NOMO-1 (cell line): ENCODE measurements at regions not wholly inside any gene's neighbourhood (a gene's known extent, or its start where the extent isn't known, plus 50 kb on each side); places are given as distances from the start of the nearest gene placed in this dataset.
"Not testable (repeated sequence)": the region's sequence is repeated elsewhere in the genome, so short reads cannot be mapped to it uniquely, and the experiment has no call there.

Experiments
- DNase-seq, 2 experiments: peaks; one replicate each; lab custom pipeline; 2025; ENCODE audit not compliant: unreplicated experiment in 2 of 2; lab: John Stamatoyannopoulos, UW

DNA sequence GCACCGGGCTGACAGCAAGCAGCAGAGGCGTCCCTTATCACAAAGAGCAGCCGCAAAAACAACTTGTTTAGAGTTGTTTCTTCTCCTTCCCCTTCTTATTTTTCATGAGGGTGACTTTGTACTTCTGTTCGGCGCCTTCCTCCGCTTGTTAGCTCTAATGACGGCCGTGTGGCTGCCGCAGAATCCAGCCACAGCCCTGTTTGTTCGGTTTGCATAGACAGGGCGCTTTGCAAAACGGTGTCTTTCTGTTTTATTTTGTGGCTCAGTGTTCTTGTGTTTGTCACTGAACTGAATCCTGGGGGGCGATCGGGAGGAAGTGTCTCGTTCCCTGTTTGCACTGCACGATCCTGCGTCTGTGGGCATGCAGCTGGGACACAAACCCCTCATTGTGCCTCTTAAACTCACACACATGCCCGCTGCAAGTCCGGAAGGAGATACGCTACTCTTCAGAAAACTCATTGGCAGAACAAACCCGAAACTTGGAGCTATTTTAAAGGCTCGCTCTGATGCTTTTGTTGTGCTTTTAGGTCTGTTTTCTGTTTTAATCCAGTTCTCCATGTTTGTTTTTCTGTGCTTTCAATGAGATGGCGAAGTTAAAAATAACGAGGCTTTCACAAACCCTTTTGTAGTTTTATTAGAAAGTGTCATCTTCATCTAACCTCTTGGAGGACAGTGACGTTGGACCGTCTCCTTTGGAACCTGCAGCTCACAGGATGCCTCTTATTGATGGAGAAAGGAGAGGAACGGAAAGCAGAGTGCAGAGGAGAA, 213.9 kb downstream of the IRX2 start:
- DNase-seq: no peak

DNA sequence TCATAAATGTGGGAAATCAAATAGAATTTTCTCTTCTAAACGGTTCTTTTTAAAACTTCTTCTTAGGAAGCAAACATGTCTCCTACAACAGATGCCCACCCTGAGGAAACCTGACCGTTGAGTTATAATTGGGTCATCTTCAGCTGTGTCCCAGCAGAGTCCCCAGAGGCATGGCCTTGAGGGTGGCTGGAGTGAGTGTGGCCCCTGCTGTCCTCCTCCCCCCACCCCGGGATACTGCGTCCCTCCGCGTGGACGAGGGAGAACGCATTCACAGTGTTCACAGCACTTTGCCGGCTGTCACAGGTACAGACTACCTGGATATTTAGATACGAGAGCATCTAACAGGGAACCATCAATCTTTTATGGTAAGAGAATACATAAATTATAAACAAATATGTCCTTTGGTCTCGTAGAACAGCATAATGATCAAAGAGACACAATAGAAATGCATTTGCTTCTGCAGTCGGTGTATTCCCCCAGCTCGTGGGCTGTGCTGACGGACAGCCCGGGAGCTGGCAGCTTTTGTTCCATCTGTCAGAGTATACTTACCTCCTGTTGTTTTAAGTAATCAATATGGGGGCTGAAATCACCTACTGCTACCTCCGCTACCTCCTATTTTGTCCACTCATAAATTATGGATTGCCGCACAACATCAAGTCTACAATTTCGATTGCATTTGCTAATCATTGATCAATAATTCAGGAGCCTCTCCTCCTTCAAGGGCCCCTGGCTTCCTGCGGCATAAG, 214.7 kb downstream of the IRX2 start:
- DNase-seq: no peak

DNA sequence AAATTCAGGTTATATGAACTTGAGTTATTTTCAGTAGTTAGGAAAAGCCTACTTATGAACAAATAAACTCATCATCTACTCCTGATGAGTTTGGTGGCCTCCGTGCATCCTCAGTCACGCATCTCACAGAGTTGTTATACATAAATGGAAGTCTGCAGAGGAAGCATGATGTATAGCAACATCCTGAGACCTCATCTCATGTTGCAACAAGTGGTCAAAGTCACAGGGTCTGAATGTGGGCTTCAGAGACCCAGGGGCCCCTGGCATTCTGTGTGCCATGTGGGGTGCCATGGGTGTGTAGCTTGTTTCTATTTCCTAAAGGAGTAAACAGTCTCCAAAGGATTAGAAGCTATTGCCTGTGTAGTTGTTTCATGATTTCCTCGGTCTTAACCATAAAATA, 216.5 kb downstream of the IRX2 start:
- no peak for DNase-seq

DNA sequence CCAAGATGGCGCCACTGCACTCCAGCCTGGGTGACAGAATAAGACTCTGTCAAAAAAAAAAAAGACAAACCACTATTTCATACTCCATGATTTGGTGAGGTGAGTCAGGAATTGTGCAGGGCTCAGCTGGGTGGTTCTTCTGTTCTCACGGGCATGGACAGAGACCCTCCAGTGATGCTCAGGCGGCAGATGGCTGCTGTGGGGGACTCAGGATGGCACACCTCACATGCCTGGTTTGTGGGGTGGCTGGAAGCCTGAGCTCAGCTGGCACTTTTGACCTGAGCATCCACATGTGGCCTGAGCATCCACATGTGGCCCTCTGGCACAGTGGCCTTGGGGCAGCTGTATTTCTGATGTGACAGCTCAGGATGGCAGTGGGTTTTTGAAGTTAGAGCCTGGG, 217.2 kb downstream of the IRX2 start:
- DNase-seq: no peak

DNA sequence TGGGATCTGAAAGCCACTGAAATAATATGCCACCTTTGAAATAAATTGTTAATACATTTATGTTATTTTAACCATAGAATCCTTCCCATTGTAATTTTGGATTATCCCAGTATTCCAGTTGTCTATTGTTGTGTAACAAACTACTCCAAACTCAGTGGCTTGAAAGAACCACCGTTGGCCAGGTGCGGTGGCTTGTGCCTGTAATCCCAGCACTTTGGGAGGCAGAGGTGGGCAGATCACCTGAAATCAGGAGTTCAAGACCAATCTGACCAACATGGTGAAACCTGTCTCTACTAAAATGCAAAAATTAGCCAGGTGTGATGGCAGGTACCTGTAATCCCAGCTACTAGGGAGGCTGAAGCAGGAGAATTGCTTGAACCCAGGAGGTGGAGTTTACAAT, 217.6 kb downstream of the IRX2 start:
- DNase-seq: not testable (repeated sequence)

DNA sequence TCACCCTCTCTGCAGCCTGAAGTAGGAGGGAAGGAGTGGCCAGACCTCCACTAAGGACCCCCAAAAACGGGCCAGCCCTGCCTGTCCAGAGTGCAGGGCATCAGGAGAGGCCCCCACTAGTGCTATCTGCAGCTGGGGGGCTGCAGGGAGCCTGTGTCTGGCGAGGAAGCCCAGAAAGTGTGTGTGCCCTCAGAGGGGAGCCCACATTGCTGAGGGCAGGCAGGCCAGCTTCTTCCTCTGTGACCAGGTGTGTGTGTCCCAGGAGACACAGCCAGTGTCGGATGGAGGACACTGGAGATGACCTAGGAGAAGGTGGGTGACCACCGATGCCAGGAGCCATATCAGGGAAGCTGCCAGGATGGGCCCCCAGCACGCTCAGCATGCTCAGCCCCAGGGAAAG, 218.7 kb downstream of the IRX2 start:
- DNase-seq: no peak

DNA sequence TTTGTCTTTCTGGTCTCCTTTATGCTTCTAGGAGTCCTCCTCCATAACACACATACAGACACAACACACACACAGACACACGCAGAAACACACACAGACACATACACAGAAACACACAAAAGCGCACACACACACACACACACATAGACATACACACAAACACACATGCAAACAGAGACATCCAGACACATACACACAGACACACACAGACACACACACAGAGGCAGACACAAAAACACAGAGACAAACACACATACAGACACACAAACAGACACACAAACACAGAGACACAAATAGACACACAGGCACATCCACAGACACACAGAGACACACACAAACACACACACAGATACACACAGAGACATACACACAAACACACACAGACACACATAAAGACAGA, 220.2 kb downstream of the IRX2 start:
- DNase-seq: no peak

DNA sequence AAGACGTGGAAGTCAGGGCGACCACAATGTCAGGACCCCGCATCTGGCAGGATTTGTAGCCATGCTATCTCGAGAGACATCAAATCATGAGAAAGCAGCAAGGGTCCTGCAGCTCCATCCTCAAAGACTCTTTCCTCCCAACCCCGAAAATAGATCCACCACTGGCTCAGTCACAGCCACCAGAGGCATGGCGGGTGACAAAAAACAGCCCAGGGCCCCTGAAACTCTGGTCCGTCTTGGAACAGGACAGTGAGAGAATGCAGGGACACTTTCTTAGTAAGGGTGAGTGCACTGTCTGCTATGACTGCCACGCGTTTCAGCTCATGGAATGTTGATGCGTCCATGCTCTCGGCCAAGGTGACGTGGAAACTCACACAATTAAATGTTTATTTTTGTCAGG, 220.9 kb downstream of the IRX2 start:
- DNase-seq: no peak

DNA sequence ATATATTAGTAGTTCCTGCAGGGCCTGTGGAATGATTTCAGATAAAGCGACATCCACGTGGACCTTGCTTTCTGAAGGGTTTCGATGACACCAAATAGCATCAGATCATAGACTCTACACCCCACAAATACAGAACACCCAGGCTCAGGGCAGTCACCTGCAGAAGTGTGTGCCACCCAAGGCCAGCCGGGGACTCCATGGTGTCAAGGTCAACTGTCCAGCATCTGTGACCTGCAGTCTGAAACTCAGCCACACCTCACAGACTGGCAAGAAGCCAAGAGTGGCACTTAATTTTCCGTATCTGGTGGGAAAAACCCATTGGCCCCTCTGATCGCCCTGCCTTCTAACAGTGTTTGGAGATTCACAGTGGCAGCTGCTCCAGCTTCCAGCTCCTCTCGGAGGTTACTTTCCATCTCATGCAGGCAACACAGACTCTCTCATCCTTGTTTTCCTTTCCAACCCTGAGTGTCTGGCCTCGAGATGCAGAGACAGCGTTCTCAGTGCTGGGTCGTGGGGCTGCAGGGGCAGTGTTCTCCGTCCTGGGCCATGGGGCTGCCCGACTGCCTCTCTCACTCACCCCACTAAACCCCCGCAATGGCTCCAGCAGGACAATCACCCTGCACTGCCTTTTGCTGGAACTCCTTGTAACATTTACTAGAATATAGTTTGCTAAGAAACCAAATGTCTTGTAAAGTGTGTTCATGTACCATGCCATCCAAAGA, 221.9 kb downstream of the IRX2 start:
- no peak for DNase-seq

DNA sequence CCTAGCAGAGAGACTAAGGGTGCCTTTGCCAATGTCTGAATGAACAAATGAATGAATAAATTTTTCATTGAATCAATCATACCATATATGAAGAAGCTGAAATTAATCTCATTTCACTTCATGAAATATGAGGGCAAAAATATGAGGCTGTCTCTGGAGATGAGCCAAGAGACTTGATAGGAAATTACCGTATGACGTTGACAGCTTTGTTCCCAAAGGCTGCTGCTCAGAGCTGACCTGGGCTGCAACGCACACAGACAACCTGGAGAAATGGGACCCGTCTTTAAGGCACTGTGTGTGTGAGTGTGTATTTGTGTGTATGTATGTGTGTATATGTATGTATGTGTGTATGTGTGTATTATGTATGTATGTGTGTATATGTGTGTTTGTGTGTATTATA, 226.1 kb downstream of the IRX2 start:
- no peak for DNase-seq

DNA sequence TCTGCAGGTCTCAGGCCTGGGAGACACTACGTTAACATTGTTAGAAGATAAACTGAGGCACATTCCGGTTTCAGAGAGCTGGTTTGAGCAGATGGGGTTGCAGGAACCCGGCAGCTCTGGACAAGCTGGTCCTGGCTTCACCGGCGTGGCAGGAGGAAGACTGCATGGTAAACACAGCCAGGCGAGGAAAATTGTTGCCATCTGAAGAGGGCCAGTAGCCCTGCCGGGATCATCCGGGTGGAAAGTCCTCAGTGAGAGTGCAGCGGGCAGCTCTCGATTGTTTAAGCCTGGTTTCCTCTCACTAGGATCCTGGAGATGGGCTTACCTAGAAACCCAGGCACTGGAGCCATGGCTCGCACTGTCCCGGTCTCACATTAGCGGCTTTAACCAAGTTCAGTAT, 226.9 kb downstream of the IRX2 start:
- no peak for DNase-seq

DNA sequence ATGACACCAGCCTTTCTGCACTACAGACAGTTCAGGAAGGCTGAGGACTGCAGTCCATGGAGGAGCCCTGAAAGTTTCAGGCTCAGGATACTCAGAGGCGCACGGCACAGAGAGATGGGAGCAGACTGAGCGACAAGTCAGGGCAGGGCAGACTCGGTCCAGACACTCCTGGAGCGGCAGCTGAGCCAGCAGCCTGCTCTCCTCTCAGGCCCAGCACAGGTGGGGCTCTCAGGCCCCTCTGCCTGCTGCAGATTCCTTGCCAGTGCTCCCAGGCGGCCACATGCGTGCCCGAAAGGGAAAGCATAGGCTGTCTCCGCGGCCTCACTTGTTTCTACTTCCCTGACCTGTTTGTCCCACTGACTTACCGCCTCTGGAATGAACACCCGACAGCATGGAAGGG, 228.3 kb downstream of the IRX2 start:
- DNase-seq: no peak

DNA sequence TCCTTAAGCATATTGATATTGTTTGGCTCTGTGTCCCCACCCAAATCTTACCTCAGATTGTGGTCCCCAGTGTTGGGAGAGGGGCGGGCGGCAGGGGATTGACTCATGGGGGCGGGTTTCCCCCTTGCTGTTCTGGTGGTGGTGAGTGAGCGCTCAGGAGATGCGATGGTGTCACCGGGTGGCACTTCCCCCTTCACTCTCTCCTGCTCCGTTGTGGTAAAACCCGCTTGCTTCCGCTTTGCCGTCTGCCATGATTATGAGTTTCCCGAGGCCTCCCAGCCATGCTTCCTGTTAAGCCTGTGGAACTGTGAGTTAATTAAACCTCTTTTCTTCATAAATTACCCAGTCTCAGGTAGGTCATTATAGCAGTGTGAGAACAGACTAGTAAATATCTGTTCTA, 229.1 kb downstream of the IRX2 start:
- no peak for DNase-seq

DNA sequence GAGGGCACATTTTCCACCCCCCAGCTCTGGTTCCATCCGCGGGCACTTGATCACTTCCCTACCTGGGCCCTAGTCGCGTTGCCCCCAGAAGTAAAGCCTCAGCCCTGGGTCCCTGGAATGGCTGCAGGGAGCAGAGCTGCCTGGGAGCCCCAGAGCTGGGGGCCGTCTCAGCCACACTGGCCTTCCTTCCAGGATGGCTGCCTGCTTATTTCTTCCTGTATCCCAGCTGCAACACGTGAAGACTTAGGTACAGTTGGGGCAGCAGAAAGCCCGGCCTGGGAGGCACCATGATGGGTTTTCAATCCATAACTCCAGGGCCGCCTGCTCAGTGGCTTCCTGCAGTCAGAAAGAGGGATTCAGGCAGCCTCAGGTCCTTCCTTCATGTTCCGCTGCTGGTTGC, 232.3 kb downstream of the IRX2 start:
- DNase-seq: no peak

DNA sequence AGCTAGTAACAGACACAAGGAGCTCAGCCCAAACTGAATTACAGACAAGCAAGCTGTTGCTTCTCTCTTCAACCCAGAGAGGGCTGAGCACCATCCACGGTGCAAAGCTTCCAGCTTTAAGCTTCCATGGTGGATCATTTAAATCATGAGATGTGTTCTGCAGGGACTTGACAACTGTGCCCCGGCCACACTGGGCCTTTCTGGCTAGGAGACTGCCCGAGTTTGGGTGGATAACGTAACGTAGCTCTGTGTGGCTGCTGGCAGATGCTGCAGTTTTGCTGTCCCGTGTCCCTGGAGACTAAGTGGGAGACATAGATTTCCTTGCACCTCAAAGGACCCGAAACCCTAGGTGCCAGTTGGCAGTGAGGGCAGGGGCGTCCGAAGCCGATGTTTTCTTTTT, 234.0 kb downstream of the IRX2 start:
- no peak for DNase-seq

DNA sequence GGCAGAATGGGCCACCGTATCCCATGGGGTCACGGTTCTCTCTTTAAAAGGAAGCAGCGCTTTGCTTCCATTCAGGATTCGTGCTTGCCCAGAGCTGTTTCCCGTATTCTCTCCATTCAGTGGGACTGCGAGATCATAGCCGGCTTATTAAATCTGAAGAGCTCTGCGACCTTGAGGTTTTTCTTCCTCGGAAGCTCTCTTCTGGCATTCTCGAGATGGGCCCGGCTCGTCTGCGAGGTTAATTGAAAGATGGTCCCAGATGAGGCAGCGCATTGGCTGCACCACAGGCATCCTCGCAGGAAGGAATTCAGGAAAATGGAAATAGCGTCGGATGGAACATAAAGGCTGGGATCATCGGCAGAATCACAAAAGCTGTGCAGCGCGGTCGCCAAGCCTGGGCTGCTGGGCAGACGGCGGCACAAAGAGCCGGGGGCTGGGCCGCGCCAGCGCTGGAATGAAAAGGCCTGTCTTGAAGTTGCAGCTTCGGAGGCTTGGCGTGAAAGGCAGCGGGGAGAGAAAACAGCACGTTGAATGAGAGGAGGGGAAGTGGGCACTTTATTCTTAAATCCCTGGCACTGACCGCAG, 236.2 kb downstream of the IRX2 start:
- no peak for DNase-seq

DNA sequence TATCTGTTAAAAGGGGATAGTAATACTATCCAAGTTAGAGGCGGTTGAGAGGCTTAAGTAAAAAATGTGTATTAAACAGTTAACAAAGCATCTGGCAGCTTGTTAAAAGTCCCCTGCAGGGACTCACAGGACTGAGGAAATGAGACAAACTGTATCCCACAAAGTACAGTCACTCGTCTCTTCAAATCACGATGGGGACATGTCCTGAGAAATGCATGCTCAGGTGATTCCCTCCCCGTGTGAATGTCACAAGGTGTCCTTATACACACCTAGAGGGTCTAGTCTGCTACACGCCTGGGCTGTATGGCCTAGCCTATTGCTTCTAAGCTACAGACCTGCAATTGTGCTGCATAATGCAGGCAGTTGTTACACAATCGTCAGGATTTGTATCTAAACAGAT, 237.0 kb downstream of the IRX2 start:
- DNase-seq: no peak

DNA sequence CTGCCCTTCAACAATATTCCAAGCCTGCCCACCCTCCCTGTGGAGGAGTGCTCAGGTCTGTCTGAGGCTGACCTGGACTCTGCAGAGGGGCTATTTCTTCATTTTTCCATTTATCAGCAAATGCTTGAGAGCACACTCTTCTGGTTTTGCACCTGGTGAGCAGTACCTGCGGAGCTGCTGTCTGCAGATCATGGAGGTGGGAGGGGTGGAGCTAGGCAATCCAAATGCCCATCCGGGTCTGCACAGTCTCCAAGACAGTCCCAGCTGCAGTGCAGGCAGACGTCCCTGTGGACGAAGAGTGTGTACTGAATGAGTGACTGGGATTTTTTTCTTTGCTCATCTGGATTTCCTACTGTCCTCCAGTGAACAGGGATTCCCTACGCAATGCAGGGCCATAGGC, 239.8 kb downstream of the IRX2 start:
- DNase-seq: no peak

DNA sequence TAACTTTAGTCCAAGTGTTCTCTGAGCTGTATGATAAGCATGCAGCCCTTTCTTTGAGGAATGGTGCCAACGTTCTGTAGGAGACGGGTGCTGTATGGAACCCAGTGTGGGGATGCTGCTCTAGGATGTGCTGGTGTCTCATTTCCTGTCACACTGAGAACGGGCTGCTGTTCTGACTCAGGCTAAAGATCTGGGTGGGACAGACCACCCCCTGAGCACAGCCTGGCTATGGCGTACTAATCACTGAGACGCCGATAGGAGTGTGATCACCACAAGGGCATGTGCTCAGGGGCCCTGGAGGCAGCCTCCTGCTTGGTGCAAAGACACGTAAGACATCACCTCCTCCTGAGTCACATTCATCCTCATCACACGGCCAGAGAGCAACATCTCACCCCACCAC, 240.4 kb downstream of the IRX2 start:
- DNase-seq: no peak

DNA sequence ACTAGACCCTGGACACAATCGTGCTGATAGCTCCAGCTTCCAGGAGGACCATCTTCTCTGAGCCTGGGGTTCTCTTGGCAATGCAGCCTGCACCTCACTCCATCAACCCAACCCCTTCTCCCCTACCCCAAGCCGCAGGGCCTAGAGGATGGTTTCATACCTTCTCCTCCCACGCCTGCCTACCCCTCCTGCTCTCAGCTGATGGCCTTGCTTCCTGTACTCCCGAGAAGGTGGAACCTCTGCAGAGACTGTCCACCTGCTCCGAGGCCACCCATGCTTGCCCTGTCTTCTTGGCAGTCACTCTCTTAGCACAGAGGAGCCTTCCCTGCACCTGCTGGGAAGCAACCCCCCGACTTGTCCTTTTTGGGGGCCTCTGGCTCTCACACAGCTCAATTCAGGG, 241.9 kb downstream of the IRX2 start:
- no peak for DNase-seq

DNA sequence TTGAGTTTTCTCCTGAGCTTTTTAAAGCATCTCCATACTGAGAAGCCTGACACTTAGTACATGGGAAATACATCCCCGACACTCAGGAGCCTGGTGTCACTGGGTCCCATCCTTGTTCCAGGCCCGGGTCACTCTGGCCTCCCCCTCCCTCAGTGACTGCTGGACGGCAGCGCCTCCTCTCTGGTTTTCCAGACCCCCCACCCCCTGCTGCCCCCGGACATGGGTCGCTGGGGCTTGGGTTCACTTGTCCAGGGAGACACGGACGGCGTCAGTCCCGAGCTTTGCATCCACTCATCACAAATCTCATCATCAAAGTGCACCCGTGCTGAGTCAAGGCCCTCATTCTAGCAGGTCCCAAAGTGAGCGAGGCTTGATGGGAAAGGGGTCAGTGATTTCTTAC, 243.0 kb downstream of the IRX2 start:
- no peak for DNase-seq

DNA sequence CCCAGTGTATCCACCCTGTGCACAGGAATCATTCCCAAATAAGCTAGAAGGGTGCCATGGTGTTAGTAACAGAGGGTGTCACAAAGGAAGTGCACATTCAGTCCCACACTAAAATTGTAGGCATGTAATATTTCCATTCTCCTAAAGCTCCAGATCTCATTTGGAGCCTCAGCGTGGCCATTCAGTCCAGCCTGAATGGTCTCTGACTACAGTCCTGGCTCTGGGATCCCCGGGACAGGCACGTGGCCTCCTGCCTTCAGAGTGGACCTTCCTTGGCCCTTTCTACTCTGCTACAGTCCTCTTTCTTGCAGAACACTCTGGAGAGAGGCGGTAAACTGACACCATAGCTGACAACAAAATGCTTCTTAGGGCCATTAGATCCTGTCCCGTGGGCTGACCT, 243.9 kb downstream of the IRX2 start:
- DNase-seq: no peak
